ENCODE measurements at regions not wholly inside any gene's neighbourhood (a gene's known extent, or its start where the extent isn't known, plus 50 kb on each side); places are given as distances from the start of the nearest gene placed in this dataset.

DNA sequence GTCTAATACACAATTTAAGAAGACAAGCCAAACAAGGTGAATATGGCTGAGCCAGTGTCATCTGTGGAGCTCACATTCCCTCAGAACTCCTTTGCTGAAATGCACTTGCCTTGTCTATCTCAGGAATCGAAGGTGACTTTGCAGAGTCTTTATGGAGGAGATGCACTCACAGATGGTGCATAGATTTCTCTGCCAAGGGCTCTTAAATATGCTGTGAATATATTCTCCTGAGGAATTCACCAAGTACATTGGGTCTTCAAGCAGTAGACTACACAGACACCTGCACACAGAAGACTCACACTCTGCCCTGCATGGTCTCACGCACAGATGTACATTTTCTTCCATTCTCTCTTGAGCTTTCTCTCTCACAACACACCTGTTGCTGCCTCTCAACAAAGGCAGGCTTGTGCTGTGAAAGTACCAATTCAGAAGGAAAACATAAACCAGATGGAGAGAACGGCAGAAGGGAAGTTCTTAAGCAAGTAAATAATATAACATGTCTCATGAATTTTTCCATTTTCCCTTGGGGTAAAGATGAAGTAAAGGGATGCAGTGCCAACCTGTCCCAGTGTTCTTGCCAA, 174.7 kb downstream of the DLEU7 start:
- no peak for DNase-seq

DNA sequence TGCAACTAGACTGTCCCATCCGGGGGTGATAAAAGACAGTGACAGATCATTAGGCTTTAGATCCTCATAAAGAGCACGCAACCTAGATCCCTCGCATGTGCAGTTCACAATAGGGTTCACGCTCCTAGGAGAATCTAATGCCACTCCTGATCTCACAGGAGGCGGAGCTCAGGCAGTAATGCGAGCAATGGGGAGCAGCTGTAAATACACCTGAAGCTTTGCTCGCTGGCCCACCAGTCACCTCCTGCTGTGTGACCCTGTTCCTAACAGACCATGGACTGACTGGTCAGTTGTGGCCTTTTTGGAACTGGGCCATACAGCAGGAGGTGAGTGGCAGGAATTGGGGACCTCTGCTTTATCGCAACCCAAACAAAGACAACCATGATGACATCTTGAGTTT, 173.2 kb downstream of the DLEU7 start:
- DNase-seq, result no peak

DNA sequence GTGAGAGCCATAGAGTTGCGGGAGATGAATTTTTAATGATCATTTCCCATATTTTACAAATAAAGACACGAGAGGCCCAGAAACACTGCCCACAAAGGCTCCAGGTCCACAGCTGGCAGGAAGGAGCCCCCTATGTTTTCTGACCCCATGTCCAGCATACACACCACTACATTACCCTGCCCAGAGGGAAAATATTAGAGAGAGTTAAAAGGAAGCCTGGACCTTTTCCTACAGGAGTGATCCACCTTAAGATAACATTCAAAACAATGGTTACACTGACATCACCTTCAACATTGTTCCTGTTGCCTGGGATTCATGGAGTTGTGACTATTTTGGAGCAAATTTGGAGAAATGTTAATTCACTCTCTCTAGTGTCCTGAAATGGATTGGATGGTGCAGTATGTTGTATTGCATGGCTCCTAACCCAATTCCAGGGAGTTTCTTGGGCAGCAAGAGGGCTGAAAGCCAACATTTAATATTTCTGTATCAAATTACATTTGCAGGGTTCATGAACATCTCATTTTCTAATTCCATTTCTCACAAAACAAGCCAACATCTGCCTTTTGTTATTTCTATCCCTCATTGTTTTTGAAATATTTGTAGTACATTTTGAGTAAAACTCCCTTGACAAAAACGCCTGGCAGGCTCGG, 172.5 kb downstream of the DLEU7 start:
- DNase-seq, result no peak

DNA sequence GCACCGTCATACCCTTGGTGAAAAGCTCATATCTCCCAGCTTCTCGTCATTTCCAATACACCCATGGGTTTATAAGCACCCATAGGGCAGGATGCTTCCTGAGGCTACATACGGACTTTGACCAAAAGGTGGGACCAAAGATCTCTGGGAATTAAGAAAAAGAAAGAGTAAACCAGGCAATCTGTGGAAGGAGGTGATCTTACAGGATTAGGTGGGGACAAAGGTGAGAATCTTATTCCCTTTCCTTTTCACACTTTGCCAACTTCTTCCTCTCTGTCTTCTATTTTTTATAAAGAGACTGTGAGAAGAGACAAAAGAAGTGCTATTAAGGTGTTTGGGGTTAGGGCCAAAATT, 172.0 kb downstream of the DLEU7 start:
- DNase-seq, result no peak

DNA sequence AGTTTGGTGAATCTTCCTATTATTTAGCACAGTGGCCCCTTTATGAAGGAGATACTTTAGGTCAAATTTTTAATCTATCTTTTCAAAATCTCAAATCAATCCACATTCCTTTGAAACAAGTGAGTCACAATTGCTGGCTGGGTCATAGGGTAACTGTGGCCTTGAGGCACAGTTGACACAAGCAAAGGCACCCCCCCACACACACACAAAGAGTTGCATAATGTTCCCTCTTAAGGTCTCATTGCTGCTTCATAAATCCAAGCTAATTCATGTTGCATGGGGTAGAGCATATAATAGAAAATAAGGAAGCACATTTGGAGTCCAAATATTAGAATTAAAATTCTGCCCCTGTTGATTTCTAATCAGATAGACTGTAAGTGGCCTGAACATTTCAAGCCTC, 171.5 kb downstream of the DLEU7 start:
- no peak for DNase-seq

DNA sequence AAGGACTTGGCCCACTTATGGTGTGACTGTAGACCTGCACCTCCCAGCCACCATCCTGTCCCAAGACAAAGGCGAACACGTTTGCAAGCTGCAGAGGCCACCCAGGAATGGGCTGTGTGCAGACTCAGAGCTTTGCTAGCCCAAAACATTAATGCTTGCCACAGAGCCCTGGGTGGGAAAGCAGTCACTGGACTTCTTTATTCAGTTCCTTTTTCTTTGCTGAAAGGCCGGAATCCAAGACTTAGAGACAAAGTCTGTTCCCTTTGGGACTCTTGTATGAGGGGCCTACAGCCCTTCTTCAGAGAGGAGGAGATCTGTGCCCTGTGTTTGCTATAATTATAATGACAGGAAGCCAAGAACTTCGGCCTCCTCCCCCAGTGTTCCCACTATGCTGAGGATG, 167.8 kb downstream of the DLEU7 start:
- DNase-seq, result no peak

DNA sequence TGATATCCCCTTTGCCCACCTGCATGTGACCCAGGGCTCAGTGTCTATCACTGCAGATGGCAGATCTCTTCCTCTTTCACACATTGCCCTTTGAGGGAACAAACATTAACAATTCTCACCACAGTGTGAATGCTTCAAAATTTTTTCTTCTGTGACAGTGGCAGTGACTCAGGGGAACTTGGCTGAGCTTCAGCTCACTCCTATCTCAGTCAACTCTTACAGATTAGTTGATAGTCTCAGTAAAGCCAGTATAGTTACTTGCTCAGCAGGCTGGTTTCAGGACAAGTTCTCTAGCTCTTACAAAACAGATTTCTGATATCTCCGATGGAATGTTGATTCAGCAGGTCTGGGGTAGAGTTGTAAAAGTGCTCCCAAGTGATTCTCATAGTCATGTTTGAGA, 166.9 kb downstream of the DLEU7 start:
- DNase-seq, result no peak

DNA sequence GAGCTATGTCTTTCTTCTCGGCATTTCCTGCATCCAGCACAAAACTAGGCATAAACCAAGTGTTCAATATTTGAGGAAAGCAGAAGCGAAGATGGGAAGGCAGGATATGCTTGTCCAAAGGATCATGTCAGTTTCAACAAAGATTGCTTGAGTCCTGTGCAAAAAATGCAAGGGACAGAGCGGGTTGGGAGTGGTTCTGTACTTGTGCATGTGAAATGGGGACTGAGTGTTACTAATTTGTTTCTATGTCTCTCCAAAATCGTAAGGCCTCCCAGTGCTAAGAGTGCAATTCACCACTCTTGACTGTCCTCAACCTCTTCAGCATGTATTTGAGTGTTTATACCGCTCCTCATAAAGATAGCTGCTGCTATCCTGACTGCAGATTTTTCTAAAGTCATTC, 166.2 kb downstream of the DLEU7 start:
- no peak for DNase-seq

DNA sequence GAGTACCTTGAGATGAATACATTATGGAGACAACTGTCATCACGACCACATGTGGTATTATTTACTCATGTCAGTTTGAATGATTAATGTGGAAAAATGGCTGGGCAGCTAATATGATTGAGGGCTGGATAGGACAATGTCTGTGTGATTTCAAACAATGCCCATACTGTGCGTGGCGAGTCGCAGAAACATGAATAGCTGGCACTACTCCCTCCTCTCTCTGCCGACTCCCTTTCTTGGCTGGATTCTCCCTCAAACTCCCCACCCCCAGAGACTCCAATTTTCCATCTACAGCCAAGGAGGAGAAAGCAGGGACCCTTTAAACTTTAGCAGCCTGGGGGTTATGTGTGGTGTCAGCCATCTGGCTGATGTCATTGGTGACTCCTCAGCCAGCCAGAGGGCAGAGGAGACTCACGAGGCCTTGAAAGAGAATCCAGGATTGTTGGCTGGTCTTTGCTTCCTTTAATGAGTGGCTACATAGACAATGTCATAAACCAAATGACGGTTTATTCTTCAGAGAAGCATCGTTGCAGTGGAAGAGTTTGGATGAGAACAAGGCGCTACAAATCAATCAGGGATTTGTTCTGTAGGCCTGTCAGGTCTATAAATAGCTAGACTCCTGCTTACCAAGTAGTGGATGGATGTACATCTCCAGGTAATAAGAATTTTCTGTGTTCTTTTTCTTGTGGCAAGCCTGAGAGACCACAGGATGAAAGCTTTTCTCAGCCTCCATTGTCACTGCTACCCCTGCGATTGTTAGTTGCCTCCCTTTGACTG, 165.6 kb downstream of the DLEU7 start:
- no peak for DNase-seq

DNA sequence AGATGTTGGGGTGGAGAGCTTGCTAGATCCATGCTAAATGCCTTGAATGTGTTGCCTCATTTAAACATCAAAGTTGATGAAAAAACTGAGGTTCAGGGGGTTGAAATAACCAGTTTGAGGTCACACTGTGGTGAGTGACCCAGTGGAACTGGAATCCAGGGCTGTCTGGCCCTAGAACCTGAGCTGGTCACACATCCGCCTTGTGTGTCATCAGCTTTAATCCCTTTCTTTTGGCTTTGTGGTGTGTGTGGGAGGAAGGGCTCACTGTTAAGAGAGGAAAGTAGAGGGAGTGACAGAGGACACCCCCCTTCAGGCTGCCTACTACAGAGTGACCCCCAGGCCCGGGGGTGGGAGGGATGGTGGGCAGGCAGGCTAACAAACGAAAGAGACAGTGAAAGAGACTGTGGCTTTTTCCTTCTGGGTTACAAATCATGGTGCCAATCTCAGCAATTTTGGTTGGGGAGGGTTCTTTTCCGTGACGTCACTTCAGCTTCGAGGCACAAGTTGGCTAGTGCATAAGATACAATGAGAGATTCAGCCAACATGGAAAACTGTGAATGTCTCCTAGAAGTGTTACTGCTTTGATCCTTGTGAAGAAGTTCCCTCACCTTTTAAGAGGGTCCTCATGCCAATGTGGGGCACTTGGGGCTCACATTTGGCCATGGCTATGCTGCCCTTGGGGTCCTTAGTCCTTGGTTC, 164.9 kb downstream of the DLEU7 start:
- DNase-seq, result no peak

DNA sequence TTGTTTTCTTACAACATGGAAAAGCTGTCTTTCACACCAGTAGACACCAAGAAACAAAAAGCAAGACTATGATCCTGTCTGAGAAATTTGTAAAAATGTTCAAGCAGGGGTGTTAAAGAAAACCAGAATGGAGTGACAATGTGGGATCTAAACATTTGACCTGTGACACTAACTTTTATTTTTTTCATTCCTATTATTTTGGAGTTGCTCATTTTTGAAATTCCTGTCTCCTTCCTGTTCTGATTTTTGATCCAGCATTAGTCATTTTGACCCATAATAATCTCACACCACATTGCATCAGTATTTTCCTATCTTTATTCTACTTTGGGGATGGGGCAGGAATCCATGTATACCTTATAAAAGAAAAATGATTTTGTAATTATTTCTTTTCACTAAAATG, 164.2 kb downstream of the DLEU7 start:
- DNase-seq, result no peak

DNA sequence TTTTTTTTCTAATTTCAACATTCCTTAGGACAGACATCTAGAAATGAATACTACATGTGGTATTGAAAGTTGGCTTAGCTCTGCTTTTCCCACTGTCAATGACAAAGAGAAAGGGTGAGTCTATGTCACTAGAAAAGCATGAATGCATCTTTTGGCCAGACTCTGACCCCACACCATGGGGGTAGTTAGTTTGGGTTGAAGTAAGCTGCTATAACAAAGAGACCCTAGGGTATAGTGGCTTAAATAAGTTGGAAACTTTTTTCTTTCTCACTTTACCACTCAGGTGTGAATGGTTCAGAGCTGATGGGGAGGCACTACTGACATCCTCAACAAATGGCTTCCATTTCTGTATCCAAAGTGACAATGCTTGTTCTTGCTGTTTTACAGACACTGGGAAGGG, 161.5 kb downstream of the DLEU7 start:
- no peak for DNase-seq

DNA sequence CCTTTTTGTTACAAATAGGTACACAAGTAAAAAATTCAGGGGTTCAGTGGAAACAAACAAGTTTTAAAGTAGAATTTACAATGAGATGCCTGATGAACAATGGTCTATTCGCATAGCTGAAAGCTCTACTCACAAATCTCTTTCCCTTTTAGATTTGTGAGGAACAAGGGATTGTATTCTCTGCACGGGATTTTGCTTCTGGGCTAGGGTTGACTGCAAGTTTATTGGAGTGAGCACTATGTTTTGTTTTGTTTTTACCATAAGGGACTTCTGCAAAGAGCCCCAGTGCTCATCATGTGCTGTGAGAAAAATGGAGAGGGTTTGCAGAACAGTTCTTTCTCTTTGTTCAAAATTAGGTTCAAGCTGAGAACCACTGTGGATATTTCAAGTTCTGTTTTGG, 160.5 kb downstream of the DLEU7 start:
- DNase-seq, result no peak

DNA sequence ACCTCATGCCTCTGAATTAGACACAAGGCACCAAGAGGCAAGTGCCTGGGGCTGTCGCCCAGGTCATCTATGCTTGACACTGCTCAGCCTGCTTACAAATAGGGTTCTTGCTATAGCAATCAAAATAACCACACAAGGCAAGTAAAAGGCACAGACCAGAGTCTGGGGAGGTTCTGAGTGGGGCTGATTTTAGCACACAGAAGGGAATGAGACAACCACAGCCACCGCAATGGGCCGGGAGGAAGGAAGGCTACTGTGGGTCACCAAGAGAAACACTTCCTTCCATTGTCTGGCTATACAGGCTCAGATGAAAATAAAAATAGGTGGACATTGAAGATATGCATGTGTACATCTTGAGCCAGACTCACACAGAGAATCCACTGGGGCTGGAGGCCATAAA, 159.1 kb downstream of the DLEU7 start:
- DNase-seq, result no peak

DNA sequence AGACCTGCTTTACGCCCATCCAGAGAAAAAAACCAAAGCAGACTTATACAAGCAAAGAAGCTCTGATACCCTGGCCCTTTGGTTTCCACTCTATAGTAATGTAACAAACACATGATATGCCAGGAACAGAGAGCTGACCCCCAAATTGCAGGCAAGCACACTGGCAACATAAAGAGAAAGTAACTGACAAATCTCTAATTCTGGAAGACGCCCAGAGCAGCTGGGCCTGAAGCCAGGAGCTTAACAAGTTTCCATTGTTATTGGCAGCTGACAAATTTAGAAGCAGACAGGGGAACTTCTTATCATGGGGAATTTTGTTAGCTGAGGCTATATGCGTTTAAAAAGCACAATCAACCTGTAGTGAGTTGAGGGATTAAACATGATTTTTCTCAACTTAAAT, 158.0 kb downstream of the DLEU7 start:
- DNase-seq, result no peak

DNA sequence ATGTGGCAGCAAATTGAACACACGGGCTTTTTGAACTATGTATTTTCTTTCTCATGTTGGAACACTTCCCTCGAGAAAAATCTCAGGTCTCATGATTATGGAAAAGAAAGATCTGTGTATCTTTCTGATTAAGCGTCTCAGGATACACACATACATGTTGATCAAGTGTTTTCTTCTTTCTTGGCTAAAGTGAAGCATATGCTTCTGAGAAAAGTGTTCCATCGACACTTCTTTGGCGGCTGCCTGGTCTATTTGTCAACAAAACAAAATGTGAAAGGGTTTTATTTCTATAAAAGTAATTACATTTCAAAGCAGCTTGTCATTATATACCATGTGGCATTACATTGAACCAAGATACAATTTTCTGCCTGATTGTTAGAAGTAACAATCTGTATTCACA, 157.5 kb downstream of the DLEU7 start:
- DNase-seq, result no peak

DNA sequence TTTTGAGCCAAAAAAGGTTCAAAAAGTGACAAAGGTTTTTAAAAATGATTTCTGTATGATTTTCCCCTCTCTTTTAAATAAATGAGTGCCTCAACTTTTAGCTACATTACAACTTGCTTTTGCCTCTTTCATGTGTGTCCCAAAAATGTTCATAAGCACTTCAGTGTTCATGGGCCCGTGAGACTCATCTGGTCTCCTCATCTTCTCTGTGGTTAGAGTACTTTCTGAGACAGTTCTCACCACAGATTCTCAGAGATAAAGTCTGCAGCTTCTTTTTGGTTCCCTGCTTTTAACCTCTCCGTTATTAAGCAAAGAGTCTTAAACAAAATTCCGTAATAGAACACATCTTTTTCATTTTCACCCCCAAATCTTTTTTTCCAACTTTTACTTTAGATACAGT, 156.9 kb downstream of the DLEU7 start:
- DNase-seq, result no peak

DNA sequence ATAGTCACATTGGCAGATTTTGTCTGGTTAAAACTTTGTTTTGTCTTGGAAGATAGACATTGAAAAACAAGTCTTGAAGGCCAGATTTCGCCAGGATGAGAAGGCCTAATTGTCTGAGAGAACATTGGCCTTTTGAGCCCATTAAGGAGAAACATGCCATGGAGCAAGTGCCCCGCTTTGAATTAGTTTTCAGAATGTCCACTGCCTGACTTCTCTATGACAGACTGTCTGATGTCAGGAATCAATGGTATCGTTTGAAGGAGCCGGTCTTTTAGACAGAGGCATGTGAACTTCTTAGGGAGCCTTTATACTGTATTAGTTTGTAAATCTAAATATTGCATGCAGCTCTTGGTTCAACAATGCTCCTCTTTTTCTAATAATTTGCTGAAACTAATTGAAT, 155.9 kb downstream of the DLEU7 start:
- DNase-seq, result no peak

DNA sequence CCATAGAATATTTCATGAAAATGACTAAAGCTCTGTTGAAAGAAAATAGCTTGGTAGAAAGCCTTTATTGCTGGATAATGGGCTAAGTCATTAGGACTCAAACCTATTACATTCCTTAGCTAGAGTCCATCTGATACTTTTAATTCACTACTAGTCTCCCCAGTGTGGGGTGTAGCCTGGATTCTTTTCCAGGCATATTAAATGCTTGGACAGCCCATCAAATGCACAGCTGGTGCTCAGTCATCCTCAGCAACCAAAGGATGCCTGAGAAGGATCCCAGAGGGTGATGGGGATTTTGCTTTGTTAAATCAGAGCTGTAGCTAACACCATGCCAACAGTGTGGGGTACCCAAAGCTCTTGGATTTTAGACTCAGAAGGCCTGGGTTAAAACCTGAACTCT, 153.5 kb downstream of the DLEU7 start:
- DNase-seq, result no peak

DNA sequence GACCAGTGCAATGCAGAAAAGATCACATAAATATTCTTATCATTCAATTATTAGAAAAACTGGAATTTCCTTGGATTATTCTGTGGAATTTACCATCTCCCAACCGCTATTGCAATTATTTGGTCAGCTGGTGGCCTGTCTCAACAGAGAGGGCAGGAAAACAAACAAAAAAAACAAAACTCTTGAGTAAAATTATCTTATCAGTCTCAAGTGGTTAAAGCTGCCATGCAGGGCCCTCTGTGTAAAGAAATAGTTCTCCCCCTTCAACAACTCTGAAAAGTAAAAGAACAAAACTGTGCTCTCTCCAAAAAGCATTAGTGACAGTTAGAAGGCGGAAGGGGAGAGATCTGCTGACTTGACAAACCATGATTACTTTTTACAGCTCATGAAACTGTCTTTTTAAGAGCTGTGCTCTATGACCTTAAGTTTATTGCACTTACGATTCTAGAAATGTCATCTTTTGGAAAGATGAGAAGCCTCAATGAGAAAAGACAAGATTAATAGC, 152.3 kb downstream of the DLEU7 start:
- DNase-seq, result no peak

DNA sequence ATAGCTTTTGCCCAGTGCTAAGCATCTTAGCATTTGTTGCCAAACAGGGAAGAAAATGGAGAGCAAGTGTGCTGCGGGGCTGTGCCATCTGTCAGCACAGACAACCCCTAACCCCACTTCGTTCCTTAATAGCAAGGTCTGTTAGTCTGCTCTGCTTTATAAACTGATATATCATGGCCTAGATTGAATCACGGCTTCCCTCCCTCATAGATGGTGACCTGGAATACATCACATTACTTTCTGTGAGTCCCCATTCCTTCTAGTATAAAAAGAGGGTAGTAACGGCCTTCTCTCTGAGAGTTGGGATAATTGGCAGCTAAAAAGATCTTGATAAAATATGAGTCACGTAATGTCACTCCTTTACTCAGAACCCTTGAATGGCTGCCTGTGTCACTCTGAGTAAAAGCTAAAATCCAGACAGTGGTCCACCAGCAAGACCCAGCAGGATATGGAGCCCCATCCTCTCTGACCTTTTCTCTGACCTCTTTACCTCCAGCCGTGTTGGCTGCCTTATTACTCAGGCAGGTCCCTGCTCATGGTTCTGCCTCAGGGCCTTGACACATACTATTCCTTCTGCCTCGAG, 151.7 kb downstream of the DLEU7 start:
- DNase-seq, result no peak

DNA sequence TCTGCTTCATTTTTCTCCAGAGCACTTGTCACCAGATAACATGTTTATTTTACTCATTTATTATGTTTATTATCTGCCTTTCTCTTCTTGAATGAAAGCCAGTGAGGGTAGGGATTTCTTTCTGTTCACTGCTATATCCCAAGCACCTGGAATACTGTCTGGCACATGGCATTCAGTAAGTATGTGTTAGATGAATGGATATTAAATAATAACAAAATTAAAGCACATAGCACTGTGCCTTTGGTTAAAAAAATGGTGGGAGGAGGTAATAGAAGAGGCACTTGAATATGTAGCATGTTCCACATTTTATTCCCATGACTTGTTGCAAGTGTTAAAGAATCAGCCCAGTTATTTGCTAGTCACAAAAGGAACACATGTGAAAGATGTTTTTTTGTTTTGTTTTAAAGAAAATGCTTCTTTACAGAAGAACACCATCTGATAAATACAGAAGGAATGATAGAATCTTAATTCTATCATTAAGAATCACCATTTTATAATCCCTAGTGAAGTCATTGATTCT, 151.0 kb downstream of the DLEU7 start:
- DNase-seq, result no peak

DNA sequence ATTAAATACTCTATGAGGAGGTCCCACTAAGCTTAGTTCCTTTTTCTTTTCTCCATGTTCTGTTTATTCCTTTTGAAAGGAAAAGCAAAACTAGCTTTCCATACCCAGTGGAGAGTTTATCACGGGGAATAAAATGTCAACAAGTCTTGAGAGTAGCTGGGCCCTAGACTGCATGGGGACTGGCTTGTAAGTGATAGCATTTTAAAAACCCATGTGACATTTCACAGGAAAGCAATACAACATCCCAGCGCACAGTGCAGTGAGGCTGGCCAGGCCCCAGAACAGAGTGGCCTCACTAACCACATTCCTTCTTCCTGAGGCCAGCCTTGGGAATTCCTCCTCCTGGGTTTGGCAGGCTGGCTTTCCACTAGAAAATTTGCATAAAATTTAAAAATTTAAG, 149.8 kb downstream of the DLEU7 start:
- no peak for DNase-seq
